HEK293T (cell line): ENCODE measurements at regions not wholly inside any gene's neighbourhood (a gene's known extent, or its start where the extent isn't known, plus 50 kb on each side); places are given as distances from the start of the nearest gene placed in this dataset.

Experiments used
- BHLHE40 ChIP-seq: fragments of 450-650 bp; IDR thresholded peaks from 2 replicates; pipeline ENCODE4 v1.6.1; 2016; ENCODE audit warnings: mild to moderate bottlenecking, moderate library complexity, borderline replicate concordance
- ELF4 ChIP-seq: fragments of 450-650 bp; IDR thresholded peaks from 2 replicates; pipeline ENCODE4 v1.6.1; 2017; ENCODE audit warnings: antibody characterized with exemption
- FOXM1 ChIP-seq: fragments of 450-650 bp; IDR thresholded peaks from 2 replicates; pipeline ENCODE4 v1.6.1; 2017; ENCODE audit warnings: mild to moderate bottlenecking, borderline replicate concordance
- NFRKB ChIP-seq: fragments of 450-650 bp; IDR thresholded peaks from 2 replicates; pipeline ENCODE4 v1.6.1; 2016; ENCODE audit warnings: mild to moderate bottlenecking, moderate library complexity
- PKNOX1 ChIP-seq: fragments of 450-650 bp; IDR thresholded peaks from 2 replicates; pipeline ENCODE4 v1.6.1; 2016

- TF ChIP-seq ELF4 (no peak), PKNOX1 (no peak), FOXM1 (no peak), BHLHE40 (no peak), NFRKB (no peak)
Observed at GRCh38 chr3:135382621-135383020, 582.9 kb upstream of the PPP2R3A start.
